Putamen (tissue), 1 donor: ENCODE measurements at regions not wholly inside any gene's neighbourhood (a gene's known extent, or its start where the extent isn't known, plus 50 kb on each side); places are given as distances from the start of the nearest gene placed in this dataset.

ENCODE experiments used
- DNase-seq: peaks from one replicate; pipeline ENCODE4 v3.0.0-alpha.2; 2016; ENCODE audit warnings: low spot score

DNA sequence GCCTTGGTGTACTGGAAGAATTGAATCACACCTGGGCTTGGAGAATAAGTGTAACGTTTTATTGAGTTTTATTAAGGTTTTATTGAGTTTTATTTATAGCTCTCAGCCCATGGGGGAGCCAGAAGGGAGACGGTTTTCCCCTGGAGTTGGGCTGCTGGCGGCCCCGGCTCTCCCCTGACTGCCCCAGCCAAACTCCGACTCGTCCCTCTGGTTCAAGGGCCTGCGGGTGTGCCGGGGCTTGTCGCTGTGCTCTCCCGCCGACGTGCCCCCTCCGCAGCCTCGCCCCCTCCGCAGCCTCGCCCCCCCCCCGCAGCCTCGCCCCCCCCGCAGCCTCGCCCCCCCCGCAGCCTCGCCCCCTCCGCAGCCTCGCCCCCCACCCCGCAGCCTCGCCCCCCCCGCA lies 326.1 kb upstream of the RTL1 start:
- DNase-seq, result no peak

DNA sequence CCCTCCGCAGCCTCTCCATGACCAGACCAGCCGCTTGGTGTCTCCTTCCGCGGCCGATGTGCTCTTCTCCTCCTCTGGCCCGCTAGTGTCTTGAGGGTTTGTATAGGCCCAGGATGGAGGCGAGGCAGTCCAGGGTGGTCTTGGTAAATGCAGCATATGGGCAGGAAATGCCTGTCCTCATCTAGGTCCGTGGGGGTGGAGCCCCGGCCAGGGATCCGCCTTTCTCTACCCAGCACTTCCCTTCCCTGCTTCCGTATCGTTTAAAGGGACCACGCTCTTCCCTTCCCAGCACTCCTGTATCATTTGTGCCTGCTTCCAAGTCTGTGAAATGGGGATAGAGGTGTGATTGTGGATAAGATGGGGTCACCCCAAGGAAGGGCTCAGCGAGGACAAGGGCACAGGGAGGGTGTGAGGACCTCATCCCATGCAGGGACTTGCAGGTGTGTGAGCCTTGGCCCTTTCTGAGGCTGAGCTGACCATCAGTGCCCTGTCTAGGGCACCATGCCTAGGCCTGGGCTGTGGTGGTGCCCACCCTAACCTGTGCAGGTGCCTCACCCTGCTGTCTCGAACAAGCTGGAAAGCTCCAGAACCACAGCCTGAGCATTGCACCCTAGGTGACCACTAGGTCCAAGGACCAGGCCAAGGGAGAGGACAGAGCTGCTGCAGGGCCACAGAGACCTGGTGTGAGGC lies 326.8 kb upstream of the RTL1 start:
- DNase-seq, result no peak

DNA sequence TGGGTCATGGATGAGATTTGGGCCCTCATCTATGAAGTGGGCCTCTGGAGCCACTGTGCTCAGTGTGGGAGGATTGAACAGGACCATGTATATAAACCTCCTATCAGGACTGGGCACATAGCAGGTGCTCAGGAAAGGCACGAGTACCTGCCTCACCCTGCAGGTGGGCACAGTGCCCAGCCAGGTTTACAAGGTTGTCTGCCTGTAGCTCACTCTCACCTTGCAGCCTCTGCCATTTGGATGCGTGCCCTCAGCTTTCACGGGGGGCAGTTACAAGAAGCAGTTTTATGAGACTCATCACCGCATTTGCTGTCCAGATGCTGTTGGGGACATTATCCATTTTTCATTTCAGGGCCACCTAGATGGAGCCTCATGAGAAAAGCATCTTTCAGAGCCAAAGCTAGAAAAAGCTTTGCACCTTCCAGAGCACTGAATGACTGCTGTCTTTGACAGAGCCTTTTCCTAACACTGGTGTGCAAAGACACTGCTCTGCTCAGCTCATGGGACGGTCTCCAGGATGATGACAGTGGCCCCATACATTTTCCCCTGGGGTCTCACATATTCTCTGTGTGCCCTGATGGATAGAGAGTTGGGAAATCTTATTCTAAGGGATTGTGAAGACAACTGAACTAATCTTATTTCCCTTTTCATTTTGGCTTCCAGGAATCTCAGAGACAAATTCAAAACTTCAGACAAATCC lies 327.5 kb upstream of the RTL1 start:
- no peak for DNase-seq

DNA sequence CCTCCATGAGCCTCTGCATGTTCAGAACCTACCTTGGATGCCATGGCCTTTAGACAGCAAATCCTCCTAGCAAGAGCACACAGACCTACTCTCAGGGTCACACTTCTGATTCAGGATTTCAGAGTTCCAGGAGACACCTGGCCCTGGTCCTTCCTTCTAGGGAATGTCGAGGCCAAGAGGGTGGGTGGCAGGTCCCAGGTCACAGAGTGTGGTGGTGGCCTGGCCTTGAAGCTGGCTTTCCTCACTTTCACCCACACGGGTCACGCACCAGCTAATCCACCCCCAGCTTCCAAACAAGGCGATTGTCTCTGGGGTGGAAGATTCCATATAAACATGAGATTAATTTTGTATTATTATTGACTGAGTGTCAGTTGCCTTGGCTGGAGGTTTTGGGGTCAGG lies 328.3 kb upstream of the RTL1 start:
- no peak for DNase-seq

DNA sequence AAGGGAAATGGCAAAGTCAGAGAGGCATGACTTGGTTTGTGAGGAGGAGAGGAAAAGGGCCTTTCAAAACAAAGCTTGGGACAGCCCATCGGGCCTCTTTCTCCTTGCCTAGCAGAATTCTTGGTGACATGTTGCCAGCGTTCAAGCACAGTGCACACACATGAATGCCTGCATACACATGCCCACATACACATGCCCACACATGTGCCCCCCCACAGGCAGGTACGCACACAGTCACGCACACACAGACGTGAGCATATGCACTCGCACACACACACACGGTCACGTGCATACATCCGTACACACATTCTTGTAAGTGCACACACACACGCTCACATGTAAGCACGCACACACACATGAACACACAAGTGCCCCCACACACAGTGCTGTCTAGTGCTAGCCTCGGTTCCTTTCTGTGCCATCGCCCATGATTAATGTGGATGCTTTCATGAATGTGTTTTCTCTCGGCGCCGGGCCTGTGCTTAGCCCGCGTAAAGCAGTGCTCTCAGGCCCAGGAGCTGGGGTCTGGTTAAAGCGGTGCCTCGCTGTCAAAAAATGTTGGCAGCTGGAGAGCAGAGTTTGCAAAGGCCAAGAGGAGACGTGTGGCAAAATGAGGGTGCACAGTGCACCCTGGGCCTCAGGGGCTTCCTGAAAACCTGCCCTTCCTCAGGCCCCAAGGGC lies 328.8 kb upstream of the DIO3 start:
- no peak for DNase-seq

DNA sequence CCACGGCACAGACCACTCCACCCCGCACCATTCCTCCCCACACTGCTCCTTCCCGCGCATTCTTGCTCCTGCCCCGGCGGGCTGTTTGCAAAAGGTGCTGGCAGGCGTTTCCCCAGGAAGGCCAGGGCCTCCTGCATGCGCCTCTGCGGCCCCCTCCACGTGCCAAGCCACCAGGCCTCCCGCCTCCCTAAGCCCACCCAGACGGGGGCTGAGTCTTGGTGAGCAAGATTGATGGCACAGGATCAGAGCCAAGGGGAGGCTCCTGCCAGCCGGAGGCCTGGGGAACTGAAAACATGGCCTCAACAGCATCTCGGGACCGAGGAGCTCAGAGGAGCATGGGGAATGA lies 328.3 kb upstream of the DIO3 start:
- DNase-seq, result no peak

DNA sequence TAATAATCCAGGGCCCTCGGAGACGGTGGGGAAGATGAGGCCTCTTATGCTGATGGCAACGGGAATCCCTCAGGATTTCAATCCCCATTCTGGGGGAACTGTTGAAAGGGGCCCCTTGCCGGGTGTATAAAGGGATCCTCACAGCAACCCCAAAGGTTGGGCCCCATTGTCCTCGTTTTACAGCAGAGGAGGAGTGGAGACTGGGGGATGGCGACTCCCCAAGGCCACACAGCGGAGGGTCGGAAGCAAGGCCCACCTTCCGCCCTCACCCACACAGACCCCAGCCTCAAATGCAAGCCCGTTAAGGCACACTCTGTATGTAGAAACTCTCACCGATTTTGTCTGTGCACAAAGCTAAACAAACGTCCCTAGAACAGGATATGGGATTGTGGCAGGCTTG lies 327.9 kb upstream of the DIO3 start:
- DNase-seq, result no peak

DNA sequence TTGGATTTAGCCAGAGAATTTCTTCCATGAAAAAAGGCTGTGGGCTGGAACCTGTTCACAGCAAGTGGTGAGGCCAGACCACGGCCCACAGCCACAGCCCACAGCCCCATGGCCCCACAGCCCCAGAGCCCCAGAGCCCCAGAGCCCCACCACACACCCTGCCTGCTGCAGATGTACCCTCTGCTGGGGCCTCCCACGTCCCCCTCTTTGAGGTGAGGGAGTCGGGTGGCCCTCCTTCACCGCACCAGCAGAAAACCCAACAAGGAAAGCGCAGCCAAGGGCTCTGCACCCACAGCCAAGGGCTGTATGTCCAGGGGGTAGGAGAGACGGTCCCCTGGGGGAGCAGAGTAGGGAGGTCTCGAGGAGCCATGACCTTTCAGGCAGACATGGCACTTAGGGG lies 327.5 kb upstream of the DIO3 start:
- DNase-seq, result no peak

DNA sequence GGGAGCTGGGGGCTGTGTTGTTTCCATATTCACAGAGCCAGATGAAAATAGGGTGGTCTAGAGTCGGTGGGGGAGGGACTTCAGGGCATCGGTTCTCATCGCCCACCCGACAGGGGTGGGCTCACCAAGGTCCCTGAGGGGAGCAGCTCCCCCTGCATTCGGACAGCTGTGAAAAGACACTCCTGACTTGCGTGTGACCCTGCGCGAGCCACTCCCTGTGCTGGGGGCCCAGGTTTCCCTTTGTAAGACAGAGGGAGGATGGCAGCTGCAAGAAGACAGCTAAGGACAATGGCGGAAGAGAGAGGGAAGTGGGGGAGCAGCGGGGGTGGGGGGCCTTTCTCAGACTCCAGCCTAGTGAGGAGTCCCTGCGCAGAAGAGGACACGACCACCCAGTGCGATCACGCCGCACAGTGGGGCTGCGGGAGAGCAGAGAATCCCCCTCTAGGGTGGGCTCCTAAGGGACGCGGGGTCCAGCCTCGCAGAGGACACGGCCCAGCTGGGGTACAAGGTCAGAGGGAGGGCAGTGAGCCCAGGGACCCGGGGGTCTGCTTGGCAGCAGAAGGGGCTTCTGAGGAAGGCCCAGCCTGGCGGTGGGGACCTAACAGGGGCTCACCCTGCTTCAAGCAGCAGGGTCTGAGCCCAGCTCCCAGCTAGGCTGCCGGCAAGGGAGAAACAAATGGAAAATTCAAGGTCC lies 326.9 kb upstream of the DIO3 start:
- DNase-seq, result no peak

DNA sequence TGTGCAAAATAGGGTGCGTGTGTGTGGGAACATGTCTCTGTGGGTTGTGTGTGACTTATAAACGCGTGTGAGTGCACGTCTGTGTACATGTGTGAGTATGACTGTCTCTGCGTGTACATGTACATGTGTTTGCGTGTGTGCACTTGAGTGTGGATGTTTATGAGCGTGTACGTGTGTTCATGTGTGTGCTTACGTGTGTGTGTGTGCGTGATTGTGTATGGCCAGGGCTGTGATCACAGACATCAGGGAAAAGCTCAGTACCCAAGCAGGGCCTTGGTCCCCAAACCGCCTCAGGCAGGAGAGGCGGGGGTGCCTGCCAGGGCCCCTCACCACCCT lies 326.3 kb upstream of the DIO3 start:
- DNase-seq, result no peak

DNA sequence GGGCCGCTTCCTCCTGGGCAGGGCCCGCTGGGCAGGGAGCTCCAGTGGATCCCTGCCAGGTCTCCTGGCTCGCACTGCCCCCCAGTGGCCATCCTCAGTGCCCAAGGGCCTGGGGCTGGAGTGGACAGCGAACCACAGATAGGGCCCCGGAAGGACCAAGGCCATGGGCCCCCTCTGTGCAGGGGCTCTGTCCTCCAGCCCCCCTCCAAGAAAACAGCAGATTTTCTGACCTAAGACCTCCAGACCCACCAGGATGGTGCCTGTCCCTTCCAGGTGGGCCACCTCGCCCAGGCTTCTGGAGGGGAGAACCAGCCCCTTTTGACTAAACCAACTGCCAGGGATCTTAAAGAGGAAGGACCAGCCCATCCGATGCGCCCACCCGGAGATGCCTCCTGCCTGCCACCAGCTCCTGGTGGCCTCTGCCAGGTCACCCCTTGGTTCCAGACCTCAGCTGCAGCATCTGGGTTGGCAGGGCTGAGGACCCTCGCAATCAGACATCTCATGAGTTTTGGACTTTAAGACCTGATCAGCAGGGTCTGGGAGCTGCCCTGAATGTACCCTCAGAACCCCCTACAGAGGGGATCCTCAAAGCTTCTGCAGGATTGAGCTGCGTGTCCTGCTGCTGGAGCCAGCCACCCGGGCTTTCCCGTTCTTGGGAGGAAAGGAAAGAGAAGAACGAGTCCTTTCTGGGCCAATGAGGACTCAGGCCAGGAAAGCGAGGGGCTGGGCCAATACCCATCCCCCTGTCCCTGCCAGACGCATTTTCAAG lies 325.8 kb upstream of the DIO3 start:
- DNase-seq, result peak; percentile 25

DNA sequence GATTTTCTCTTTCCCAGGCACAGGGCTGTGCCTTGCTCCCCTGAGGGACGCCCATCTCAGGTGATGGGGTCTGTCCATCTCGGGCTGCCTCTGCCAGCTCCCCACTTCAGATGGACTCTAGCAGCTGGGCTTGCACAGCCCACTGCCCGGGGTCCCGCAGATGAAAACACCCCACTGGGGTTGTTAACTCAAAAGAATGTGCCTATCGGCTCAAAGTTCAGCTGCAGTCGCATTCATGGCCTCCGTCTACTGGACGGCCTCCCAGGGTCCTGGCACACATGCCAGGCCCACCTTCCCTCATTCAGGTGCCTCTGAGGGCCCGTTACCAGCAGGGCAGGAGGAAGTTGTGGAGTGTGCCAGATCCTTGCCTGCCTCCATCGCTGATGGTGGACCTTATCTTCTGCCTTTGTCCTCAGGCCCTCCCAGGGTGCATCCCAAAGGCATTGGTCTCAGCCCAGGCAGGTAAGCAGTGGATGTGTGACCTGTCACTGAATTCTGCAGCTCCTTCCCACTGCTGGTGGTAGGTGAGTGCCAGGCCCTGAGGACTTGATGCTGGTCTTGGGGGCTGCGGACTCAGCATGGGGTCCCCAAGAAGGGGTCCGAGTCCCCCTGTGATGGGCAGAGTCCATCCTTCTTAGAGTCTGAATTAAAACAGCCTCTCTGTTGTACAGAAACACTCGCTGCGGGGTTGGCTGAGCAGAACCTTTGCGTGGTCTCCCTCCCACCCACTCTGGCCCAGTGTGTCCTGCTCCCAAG lies 324.6 kb upstream of the DIO3 start:
- DNase-seq, result no peak

DNA sequence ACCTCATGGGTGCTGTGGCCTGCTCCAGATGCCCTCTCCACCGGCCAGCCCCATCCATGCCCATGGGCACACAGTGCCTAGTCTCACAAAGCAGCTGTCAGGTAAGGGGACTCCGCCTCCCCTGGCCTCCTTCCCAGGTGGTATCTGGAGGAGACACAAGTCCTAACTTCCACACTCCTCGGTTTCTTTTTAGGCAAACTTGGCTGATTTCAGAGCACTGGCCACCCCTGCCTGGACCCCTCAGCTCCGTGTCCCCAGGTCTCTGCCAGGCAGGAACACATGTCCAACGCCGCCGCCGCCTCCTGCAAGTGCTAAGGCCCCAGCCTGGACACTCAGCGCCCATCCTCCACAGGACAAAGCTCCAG lies 324.1 kb upstream of the DIO3 start:
- DNase-seq, result no peak

DNA sequence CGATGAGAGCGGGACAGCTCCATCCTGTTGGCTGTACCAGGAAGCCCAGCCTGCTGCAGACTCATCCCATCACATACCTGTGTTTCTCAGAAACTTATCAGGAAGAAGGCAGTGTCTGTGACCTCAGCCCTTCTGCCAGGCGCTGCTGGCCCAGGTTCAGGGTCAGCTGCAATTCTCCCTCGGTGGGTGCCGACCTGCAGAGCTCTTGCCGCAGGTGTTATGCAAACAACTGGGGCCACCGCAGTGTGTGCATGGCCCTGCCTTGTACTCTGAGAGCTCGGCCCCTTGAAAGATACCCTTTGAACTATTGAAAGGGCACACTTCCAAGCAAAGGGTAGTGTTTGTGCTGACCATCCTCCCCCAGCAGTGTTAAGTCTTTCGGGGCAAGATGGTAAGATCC lies 322.2 kb upstream of the DIO3 start:
- no peak for DNase-seq

DNA sequence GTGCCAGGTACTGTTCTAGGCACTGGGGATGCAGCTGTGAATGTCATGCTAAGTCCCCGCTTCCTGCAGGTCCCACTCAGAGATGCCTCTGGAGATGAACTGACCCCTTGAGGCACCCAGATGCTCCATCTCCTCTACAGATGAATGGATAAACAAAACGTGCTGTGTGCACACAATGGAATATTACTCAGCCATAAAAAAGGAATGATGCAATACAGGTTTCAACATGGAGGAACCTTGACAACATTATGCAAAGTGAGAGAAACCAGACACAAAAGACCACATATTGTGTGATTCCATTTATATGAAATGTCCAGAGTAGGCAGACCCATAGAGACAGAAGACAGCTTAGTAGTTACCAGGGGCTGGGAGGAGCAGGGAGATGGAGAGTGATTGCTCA lies 320.1 kb upstream of the DIO3 start:
- no peak for DNase-seq

DNA sequence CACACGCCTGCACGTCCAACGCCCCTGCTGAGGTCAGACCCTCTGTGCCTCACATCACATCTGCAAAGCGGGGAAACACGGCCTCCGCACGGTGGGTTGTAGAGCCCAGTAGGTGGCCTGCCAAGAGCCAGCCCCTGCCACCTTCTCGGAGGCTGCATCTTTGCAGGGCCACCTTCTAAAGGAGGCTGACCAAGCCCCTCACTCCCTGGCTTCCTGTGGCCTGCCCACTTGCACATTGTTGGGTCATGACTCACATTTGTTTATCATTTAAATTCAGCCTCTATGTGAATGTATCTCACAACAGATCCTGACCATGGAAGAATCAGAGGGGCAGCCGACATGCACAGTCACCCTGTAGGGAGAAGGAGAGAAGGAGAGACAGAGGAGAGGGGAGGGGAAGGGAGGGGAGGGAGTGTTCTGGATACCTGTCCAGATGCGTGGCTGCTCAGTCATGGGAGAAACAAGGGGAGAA lies 319.5 kb upstream of the DIO3 start:
- no peak for DNase-seq

DNA sequence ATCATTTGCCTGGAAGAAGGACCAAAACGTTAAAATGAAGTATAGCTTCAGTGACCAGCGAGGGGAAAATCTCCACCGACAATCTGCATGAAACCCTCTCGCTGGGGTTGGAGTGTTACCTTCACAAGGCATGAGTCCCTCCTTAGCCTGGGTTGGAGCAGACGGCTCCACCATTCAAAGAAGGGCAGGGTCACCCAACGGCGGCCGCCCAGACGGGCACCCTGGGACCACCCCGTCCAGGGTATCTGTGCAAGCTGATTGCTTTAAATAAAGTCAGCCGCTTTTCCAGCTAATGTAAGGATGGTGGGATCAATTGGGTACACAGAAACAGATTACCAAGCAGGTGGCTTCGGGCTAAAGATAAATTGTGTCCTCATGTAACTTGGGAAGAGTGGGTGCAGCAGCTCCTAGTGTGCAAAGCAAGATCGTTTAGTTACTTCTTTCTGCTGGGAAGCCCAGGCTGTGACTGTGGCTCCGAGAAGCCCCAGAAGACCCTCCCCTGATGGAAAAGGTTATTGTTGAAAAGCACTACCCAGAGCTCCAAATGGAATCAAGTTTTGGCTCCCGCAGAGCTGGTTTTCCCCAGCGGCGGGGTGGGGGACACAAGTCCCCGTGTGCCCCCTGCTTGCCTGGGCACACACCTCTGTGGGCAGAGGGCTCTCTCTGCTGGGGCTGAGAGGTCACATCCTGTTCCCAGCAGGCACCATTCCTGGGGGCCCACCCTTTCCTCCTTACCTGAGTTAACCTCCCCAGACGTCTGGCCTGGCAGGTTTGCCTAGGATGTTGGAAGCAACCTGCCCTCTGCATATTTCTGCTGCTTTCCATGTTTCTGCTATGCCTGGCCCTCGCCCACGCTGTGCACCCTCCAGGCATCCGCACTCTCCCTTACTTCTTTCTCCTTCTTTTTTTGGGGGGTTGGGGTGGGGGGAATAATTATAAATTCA lies 318.6 kb upstream of the DIO3 start:
- DNase-seq, result no peak

DNA sequence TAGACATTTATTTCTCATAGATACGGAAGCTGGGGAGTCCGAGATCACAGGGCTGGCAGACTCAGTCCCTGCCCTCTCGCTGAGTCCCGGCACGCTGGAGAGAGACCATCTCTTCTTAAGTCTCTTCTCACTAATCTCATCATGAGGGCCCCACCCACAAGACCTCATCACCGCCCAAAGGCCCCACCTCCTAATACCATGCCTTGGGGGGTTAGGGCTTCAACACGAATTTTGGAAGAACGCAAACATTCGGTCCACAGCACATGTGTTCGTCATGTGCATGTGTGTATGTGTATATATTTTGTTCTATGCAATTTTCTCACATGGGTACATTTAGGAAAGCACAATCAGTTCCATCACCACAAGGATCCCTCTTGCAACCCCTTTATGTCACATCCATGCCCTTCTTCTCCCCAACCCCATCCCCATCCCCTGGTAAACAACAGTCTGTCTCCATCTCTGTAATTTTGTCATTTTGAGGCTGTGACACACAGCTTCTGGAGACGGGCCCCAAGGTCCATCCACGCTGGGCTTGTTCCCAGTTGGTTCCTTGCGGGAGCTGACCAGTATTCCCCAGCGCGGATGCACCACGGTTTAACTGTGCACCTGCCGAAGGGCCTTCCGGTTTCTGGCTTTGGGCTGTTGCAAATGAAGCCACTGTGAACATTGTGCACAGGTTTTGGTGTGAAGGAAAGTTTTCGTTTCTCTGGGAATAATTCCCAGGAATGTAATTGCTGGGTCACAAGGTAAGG lies 317.5 kb upstream of the DIO3 start:
- DNase-seq, result no peak
